ENCODE measurements at regions not wholly inside any gene's neighbourhood (a gene's known extent, or its start where the extent isn't known, plus 50 kb on each side); places are given as distances from the start of the nearest gene placed in this dataset.
"Not testable (repeated sequence)": the region's sequence is repeated elsewhere in the genome, so short reads cannot be mapped to it uniquely, and the experiment has no call there.

DNA sequence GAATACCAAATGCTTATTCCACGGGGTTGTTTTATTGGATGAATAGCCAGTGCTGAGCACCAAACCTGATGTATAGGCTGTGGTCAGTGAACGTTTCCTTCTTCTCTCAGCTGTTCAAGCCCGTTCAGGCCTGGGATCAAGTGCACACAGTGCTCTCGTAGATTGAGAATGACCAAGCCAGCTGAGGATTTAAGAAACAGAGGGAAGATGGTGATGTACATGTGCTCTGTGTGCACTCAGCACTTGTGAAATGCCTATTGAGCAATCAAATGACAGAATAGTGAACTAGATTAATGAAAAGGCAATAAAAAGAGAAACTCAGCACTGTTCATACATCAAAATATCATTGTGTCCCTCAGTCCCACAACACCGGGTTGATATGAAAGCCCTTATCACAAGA lies 302.5 kb downstream of the BMPER start:
- no peak for DNase-seq

DNA sequence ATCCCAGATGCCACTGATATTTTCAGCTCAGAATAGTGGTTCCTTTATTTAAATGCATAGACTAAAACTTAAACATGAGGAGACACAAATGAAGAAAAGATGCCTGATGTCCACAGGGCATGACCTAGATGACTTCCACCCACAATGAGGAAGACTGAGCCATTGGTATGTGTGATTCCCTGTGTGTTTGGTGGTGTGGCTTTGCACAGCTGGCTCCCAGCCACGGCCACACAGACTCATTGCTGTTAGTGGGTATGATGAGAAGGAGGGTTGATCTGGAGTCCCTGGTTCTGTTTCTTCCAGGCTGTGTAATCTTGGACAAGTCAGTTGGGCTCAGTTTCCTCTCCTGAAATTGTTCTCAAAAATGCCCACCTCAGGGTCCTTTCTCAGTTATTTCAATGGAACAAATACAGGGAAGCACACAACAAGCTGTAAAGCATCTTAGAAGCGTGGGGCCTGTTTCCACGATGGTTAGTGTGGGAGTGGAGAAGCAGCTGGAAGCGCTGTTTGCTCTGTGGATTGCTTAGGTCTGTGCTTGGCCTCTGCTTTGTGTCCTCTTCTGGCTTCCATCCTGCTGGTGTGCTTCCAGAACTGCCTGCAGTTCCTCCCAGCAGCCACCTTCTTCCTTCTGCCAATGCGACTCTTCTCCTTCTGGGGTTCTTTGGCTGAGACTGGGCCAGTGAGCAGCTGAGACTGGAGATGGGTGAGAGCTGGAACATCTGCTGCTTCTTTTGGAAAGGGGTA lies 303.7 kb downstream of the BMPER start:
- no peak for DNase-seq

DNA sequence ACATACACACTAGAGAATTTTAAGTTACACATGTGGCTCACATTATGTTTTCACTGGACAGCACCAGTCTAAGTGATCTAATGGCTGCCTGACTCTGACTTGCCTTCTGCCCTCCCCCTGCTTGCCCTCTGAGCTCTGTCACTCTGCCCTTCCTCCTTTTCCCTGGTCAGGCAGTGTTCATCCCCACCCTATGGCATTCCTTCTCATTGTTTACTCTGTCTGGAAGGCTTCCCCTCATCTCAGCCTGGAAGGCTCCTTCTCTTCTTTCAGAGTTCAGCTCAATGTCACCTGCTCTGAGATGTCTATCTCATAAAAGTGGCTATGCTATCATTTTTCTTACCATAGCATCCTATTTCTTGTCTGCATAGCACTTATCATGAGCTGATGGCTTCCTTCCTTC lies 305.7 kb downstream of the BMPER start:
- no peak for DNase-seq

DNA sequence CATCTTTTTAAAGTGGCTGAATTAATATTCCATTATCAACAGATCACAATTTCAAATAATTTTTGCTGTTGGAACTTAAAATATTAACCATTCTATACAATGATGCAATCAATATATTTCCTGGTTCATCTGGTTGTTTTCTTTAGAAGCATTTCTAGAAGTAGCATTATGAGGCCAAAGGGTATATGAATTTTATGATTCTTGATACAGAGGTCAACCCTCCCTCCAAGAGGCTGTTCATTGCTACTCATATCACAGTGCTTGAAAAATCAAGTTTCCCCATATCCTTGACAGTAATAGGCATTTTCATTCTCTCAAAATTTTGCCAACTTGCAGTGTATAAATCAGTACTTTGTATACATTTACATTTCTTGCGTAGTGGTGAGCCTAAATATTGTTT lies 312.6 kb downstream of the BMPER start:
- no peak for DNase-seq

DNA sequence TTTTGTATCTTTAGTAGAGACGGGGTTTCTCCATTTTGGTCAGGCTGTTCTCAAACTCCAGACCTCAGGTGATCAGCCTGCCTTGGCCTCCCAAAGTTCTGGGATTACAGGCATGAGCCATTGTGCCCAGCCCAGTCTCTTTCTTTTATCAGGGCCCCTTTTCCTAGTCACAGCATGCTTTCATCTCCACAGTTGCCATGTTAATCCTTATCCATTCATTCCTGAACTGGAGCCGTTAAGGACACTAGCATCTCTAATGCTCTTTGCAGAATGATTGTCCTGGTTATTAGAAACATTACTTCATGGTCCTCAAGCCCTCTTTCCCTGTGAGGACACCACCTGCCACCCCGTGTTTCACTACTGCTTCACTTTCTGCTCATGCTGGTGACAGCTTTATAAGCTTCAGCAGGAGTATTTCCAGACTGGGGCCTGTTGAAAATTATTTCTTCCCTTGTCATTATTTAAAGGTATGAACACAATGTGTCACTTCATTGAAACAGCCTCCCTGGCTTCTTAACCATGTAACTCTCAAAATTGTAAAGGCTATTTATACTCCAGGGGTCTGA lies 313.9 kb downstream of the BMPER start:
- DNase-seq: no peak

DNA sequence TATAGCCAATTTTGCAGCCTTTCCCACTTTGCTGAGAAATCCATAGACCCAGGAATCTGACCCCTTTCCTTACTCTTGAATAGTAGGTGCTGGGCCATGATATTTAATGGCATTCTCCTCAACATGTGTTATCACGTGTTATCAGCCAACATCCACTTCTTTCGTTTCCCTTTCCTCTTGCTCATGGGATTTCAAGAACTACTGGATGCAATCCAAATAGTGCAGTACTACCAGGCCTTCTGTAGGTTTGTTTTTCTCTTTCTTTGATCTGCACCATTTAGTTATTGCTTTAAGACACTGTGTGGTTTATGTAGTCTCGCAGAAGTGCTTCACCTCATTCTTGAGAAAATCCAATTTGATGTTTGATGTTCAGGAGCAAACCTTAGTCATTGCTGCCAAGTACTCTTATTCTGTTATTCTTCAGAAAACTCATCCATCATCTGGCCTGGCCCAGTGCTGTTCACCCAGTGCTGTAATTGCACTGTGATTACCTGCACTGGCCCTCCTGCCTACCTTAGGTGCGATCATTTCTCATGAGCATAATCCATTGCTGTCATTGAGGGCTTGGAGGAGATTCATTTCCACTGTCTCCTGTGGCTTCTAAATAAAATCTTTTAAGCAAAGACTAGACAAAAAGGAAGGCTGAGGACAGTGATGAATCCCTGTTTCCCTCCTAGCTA lies 315.3 kb downstream of the BMPER start:
- no peak for DNase-seq

DNA sequence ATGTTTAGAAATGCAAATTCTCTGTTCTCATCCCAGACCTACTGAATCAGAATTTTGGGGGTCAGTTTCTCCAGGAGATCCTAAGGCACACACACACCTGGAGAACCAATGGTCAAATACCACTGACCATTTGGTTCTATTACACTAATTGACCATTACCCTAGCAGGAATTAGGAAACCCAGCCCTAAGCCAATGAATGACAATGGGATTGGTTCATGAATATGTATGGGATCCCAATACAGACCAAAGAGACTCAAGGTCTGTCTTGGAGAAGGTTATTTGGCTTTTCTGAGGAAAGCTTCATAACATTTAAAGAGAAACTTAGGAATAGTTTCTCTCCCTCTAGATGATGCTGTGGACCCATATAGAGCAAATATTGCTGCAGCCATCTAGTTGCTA lies 317.0 kb downstream of the BMPER start:
- DNase-seq: no peak

DNA sequence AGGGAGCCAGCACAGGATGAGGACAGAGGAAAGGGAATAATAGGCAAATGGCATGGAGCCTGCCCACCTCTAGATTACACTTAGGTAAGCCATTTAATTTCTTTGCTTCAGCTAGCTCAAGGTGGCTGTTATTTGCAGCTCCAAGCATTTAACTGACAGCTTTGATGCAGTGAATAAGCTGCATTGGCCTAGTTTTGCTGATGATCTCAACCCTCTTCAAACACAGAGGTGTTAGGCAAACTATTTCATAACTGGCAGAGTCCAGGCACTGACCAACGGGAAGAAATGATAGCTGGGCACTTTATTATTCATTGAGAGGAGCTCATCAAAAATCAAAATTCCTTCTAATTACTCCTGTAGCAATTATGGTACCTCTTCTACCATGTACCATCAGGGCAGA lies 317.4 kb downstream of the BMPER start:
- DNase-seq: no peak

DNA sequence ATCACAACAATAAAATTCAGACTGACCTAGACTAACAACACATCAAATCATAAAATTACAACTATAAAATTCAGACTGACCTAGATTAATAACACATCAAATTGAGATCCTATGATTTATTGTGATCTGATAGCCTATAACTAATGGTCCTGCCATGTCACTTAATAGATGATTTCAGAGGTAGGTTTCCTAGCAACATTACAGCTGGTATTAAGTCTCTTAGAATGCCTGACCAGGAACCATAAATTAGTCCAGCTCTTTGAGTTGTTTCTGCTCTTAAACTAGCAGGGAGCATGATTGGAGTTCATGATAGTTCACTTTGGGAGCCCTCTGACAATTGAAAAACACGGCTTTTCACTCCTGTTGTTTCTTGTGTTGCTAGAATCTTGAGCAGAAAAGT lies 318.9 kb downstream of the BMPER start:
- no peak for DNase-seq

DNA sequence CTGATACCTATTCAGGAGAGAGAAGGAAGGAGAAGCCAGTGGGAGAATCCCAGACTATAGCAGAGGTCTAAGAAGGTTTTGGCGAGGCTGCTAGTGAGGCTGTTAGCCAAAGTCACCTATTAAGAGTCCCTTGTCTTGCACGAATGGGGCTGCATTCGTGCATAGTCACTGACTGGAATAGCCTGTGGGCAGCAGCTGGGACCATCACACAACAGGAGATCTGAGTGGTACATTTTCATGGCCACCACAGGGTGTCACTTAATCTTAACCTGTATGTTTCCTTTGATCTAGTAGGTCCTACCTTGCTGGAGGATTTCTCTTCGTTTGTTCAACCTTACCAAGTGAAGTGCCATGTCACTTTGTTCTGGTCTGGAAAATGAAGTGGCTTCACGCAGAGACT lies 319.9 kb downstream of the BMPER start:
- DNase-seq: no peak

DNA sequence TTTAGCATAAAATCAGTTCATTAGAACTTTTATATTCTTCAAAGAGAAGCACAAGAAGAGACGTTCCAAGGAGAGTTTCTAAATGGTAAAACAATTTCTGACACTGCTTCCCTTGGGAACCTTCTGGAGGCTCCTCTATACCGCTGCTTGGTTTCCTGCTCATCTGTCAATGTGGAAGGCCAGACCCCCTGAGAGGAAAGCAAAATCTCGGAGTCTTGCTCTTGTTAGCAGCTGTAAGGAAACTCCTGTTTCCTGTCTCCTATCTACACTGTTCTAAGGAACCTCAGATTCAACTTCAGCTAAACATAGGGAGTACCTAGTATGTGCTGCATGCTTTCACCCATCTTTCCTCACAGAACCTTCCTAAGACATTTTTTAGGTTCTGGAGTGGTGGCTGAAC lies 322.2 kb downstream of the BMPER start:
- DNase-seq: no peak

DNA sequence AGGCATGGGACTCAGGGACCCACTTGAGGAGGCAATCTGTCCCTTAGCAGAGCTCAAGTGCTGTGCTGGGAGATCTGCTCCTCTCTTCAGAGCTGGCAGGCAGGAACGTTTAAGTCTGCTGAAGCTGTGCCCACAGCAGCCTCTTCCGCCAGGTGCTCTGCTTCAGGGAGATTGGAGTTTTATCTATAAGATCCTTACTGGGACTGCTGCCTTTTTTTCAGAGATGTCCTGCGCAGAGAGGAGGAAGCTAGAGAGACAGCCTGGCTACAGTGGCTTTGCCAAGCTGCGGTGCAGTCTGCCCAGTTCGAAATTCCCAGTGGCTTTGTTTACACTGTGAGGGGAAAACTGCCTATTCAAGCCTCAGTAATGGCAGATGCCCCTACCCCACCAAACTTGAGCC lies 329.8 kb downstream of the BMPER start:
- not testable (repeated sequence) for DNase-seq

DNA sequence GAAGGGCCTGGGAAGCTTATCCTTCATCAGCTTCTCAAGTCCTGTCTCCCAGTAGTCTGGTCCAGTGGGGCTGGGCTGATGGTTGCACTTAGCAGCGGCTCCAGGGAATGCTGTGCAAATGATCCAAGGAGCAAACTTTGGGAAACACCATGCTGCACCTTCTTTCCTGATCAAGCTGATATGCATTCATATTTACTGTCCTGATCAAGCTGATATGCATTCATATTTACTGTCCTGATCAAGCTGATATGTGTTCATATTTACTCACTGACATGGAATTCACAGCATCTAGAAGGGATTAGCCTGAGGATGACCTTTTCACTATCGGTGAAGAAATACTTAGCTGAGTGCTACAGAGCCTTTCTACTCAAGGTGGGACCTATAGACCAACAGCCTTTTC lies 330.7 kb downstream of the BMPER start:
- no peak for DNase-seq

DNA sequence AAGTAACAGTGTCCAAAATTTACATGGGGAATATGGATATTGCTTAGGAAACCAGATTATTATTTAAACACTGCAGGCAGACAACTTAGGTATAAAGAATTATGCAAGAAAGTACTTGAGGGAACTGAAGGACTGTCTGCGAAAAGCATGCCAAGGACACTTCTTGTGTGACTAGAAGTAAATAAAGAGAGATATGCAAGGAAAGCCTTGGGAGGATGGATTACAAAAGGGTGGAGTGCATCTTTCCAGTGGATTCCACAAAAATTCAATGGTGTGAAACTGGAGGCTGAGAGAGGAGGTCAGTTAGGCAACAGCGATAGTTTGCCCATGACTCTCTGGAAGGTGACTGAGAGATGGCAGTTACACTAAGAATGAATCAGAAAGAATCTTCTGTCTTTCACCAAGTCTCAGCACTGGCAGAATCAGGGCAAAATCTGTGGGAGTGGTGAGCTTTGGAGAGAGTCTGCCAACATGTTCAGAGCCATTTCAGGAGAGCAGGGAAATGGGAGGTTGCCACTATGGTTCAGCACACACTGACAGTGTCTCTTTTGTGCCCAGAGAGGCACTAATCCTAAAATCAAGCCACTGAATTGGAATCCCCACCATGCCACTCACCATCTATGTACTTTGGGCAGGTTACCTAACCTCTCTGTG lies 331.6 kb downstream of the BMPER start:
- DNase-seq: no peak

DNA sequence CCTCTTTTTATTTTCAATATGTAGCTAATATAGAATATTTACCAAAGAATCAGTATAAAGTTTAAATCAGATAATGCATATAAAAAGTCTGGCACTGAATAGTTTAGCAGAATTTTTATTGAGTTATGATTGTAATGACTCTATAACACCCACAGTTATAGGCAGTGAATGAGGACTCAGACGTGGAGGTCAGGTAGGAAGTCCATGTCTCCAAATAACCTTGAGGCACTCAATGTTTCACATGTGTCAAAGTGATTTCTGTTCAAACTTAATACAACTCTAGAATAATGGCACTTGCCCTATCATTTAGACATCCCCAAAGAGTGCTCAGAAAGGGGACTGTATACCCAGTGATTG lies 332.1 kb downstream of the BMPER start:
- no peak for DNase-seq

DNA sequence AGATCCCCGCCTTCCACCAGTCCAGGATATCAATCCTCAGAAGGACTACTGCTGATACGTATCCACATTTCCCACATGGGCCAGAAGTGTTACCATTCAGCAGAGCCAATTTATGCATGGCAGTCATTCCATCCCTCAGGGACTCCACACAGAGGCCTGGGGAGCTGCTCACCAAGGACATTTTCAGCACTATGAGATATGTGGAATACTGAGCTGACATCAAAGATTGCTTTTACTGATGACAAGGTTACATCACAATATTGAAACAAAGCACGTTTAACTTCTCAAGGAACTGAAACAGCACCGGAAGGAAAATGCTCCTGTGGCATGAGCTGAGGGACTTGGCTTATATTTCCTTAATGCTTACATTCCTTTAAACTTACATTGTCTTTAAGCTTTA lies 335.1 kb downstream of the BMPER start:
- no peak for DNase-seq

DNA sequence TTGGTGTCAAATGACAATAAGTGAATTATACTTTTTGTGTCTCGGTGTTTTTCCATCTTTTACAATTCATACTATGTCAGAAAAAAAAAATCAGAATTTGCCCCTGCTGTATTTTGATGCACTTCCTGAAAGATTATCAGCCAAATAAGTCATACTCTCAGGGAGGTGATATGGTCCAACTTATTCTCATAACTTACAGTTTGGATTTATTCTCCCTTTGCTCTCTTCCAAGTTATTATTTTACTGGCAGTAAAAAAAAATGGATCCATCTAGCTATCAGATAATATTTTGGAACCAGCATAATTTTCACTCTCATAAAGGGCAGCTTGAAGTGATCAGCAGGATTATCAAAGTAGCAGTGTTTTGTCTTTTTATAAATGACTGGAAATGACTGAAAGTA lies 337.1 kb downstream of the BMPER start:
- no peak for DNase-seq

DNA sequence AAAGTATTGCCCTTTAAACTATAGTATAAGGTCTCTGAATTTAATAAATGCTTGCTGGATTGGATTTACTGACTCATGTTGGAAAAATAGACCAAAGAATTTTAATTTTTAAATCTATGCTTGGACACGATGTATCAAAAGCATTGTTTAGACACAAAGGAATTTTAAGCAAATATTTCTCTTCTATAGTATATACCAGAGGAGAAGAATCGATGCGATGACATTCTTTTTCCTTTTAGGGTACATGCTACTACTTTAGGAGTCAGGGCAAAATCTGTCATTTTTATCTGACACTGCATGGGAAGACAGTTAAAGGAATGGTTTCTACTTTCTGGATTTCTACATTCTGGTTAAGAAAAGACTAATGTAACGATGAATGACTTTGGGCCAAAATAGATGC lies 339.9 kb downstream of the BMPER start:
- no peak for DNase-seq

DNA sequence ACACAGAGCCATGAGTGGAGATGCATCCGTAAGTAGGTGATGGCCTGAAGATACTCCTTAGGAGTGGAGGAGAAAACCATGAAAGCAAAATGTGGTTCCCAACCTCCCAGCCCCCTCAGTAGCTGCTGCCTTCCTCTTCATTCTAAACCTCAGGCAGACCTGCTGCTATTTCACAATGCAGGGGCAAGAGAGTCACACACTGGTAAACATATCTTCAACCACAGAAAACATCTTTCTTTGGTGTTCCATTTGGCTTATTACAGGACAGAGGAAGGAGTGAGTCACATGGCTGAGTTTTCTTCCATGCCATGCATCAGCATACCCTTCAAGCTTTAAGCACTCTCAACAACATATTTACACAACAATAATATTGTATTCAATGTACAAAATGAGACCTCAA lies 342.1 kb downstream of the BMPER start:
- no peak for DNase-seq

DNA sequence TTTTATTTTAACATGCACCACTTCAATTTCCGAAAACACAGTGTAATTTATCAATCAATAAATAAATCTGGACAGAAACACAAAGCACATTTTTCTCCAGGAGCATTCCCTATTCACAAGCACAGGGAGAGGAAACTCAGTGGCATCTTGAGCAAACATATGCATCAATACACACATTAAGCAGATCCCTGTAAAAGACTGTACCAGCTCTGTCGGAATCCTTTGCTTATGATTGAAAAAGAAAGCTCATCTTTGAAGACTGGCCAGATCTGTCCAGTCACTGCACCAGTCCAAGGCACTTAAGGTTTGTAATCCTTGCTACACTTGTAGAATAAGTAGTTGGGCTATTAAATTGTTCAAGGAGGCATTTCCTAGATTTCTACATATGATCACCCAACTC lies 343.9 kb downstream of the BMPER start:
- no peak for DNase-seq

DNA sequence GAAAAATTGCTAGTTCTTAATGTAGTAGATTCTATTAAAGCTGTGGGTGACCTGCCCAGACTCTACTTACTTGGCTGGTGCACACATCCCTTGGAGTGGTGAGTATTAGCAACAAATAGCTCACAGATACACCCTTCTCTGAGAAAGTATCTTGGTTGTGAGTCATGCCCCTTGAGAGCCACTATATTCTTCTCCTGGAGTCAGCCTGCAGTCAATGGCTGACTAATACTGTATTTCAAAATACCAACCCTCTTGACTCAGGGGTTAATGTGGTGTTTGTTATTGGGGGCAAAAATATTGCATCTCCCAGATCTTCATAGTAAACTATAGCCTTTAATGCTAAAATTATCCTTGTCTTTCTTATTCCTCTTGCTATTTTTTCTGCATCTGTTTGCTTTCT lies 354.9 kb downstream of the BMPER start:
- DNase-seq: no peak

DNA sequence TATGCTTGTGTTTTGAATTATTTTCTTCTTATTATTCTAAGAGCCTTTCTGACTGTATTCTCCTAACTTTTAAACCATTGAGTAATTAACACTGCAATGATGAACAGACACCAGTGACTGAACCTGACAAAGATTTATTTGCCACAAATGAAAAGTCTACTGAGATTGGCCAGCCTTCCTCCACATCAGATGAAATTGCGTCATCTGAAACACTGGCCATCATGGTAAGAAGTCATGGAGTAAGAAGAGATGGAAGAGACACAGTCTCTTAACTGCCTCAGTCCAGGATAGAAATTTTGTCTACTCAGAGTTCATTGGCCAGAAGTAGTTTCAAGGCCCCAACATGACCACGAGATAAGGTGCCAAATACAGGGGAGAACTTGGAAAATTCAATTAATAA lies 357.8 kb downstream of the BMPER start:
- DNase-seq: no peak

DNA sequence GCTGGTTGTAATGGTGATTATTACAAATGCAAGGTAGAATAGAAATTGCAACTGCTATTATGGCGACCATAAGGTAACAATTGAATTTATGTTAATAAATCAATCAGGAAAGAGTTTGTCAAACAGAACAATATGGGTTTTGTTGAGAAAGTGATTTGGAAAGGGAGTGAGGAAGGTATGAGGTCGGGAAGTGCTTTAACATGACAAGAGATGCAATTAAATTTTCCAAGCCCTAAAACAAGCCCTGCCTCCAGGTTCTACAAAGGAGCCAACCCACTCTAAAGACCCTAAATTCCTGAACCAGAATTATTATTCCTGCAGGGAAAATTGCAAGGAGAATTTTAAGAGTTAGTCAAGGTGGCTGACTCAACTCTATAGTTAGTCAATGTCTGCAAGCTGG lies 363.7 kb downstream of the BMPER start:
- no peak for DNase-seq

DNA sequence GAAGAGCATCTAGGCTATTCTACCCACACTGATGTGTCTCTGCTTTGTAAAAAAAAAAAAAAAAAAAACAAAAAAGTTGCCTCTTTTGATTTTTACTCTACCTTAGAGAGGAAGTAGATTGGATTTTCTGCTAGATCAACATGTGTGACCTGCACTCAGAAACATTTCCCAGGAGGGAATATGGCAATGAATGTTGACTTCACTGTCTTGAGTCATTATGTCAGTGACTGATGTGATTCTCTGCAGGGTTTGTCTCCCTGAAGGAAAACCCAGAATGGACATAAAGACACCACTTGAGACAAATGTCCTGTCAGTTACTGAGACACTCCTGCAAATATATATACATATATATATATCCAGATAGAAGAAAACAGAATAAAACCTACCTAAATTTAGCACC lies 370.3 kb downstream of the BMPER start:
- no peak for DNase-seq
